ENCODE measurements at regions not wholly inside any gene's neighbourhood (a gene's known extent, or its start where the extent isn't known, plus 50 kb on each side); places are given as distances from the start of the nearest gene placed in this dataset.

- peaks cover 3 to 29% (median 14%) of the 10 kb centered on the region in 6 donors for H3K9me3 Mint-ChIP-seq
These were observed 573.6 kb upstream of the EPHA7 start for GRCh38 chr6:93992976-93993375.

GRCh38 chr6:93989630-93990029, 570.3 kb upstream of the EPHA7 start:
- H3K4me1 Mint-ChIP-seq, result no peaks in the 10 kb centered on the region
- H3K27ac Mint-ChIP-seq, result no peak overlapping the region
- no peaks in the 10 kb centered on the region for H3K36me3 Mint-ChIP-seq
- DNase-seq, result no peak
- H3K4me3 Mint-ChIP-seq, result no peak overlapping the region
- H3K27me3 Mint-ChIP-seq (ENCODE audit: low read depth in 3 of 3), result no peaks in the 10 kb centered on the region
- H3K9me3 Mint-ChIP-seq, result peaks cover 2 to 34% (median 12%) of the 10 kb centered on the region in 6 donors

More at GRCh38 chr6:93992976-93993375, 573.6 kb upstream of the EPHA7 start:
- no peaks in the 10 kb centered on the region for H3K36me3 Mint-ChIP-seq
- DNase-seq, result no peak
- H3K27me3 Mint-ChIP-seq (ENCODE audit: low read depth in 3 of 3), result no peaks in the 10 kb centered on the region
- no peak overlapping the region for H3K4me3 Mint-ChIP-seq
- H3K27ac Mint-ChIP-seq, result no peak overlapping the region
- H3K4me1 Mint-ChIP-seq, result no peaks in the 10 kb centered on the region

GRCh38 chr6:93985953-93986352, 566.6 kb upstream of the EPHA7 start:
- DNase-seq, result no peak
- Mint-ChIP-seq H3K9me3 (peaks cover 0 to 32% (median 9%) of the 10 kb centered on the region in 6 donors), H3K36me3 (no peaks in the 10 kb centered on the region), H3K27ac (no peak overlapping the region), H3K4me3 (no peak overlapping the region), H3K4me1 (no peaks in the 10 kb centered on the region), H3K27me3 (ENCODE audit: low read depth in 3 of 3) (no peaks in the 10 kb centered on the region)

GRCh38 chr6:93975159-93975558, 555.8 kb upstream of the EPHA7 start:
- H3K4me3 Mint-ChIP-seq, result no peak overlapping the region
- DNase-seq, result no peak
- no peaks in the 10 kb centered on the region for H3K36me3 Mint-ChIP-seq
- peaks cover 0 to 2% (median 0%) of the 10 kb centered on the region in 3 donors for H3K27me3 Mint-ChIP-seq (ENCODE audit: low read depth in 3 of 3)
- peaks cover 7 to 28% (median 21%) of the 10 kb centered on the region in 6 donors for H3K9me3 Mint-ChIP-seq
- H3K27ac Mint-ChIP-seq, result no peak overlapping the region
- no peaks in the 10 kb centered on the region for H3K4me1 Mint-ChIP-seq

- Mint-ChIP-seq H3K9me3 (peaks cover 7 to 31% (median 21%) of the 10 kb centered on the region in 6 donors), H3K27ac (no peak overlapping the region), H3K36me3 (no peaks in the 10 kb centered on the region), H3K4me3 (no peak overlapping the region), H3K27me3 (ENCODE audit: low read depth in 3 of 3) (peaks cover 0 to 2% (median 0%) of the 10 kb centered on the region in 3 donors), H3K4me1 (no peaks in the 10 kb centered on the region)
- DNase-seq, result no peak
These were observed 555.0 kb upstream of the EPHA7 start for GRCh38 chr6:93974332-93974731.

GRCh38 chr6:93972791-93973190, 553.4 kb upstream of the EPHA7 start:
- H3K4me3 Mint-ChIP-seq, result no peak overlapping the region
- H3K4me1 Mint-ChIP-seq, result no peaks in the 10 kb centered on the region
- H3K36me3 Mint-ChIP-seq, result no peaks in the 10 kb centered on the region

GRCh38 chr6:93970684-93971083, 551.3 kb upstream of the EPHA7 start:
- no peak overlapping the region for H3K27ac Mint-ChIP-seq
- peaks cover 7 to 46% (median 20%) of the 10 kb centered on the region in 6 donors for H3K9me3 Mint-ChIP-seq
- H3K36me3 Mint-ChIP-seq, result no peaks in the 10 kb centered on the region
- H3K27me3 Mint-ChIP-seq (ENCODE audit: low read depth in 3 of 3), result peaks cover 0 to 2% (median 0%) of the 10 kb centered on the region in 3 donors
- no peak overlapping the region for H3K4me3 Mint-ChIP-seq
- no peak for DNase-seq
- H3K4me1 Mint-ChIP-seq, result no peaks in the 10 kb centered on the region

More at GRCh38 chr6:93972791-93973190, 553.4 kb upstream of the EPHA7 start:
- Mint-ChIP-seq H3K9me3 (peaks cover 7 to 38% (median 20%) of the 10 kb centered on the region in 6 donors), H3K27me3 (ENCODE audit: low read depth in 3 of 3) (peaks cover 0 to 2% (median 0%) of the 10 kb centered on the region in 3 donors), H3K27ac (no peak overlapping the region)
- DNase-seq, result no peak

- no peaks in the 10 kb centered on the region for H3K4me1 Mint-ChIP-seq
- H3K36me3 Mint-ChIP-seq, result no peaks in the 10 kb centered on the region
- no peak for DNase-seq
- peaks cover 9 to 39% (median 19%) of the 10 kb centered on the region in 6 donors for H3K9me3 Mint-ChIP-seq
- H3K27me3 Mint-ChIP-seq (ENCODE audit: low read depth in 3 of 3), result no peaks in the 10 kb centered on the region
- no peak overlapping the region for H3K27ac Mint-ChIP-seq
- H3K4me3 Mint-ChIP-seq, result no peak overlapping the region
These were observed 548.8 kb upstream of the EPHA7 start for GRCh38 chr6:93968126-93968525.

- Mint-ChIP-seq H3K27me3 (ENCODE audit: low read depth in 3 of 3) (peaks cover 0 to 2% (median 0%) of the 10 kb centered on the region in 3 donors), H3K4me1 (no peaks in the 10 kb centered on the region), H3K36me3 (no peaks in the 10 kb centered on the region)
These were observed 545.6 kb upstream of the EPHA7 start for GRCh38 chr6:93964926-93965325.

GRCh38 chr6:93964321-93964720, 545.0 kb upstream of the EPHA7 start:
- no peak overlapping the region for H3K27ac Mint-ChIP-seq

More at GRCh38 chr6:93964926-93965325, 545.6 kb upstream of the EPHA7 start:
- no peak overlapping the region for H3K27ac Mint-ChIP-seq
- no peak overlapping the region for H3K4me3 Mint-ChIP-seq
- peaks cover 3 to 26% (median 15%) of the 10 kb centered on the region in 6 donors for H3K9me3 Mint-ChIP-seq
- DNase-seq, result no peak

GRCh38 chr6:93962566-93962965, 543.2 kb upstream of the EPHA7 start:
- no peak overlapping the region for H3K27ac Mint-ChIP-seq
- H3K27me3 Mint-ChIP-seq (ENCODE audit: low read depth in 3 of 3), result peaks cover 0 to 2% (median 0%) of the 10 kb centered on the region in 3 donors
- DNase-seq, result no peak
- no peak overlapping the region for H3K4me3 Mint-ChIP-seq
- H3K4me1 Mint-ChIP-seq, result no peaks in the 10 kb centered on the region
- H3K9me3 Mint-ChIP-seq, result peaks cover 3 to 27% (median 16%) of the 10 kb centered on the region in 6 donors
- H3K36me3 Mint-ChIP-seq, result no peaks in the 10 kb centered on the region

More at GRCh38 chr6:93964321-93964720, 545.0 kb upstream of the EPHA7 start:
- Mint-ChIP-seq H3K9me3 (peaks cover 3 to 27% (median 14%) of the 10 kb centered on the region in 6 donors), H3K36me3 (no peaks in the 10 kb centered on the region), H3K27me3 (ENCODE audit: low read depth in 3 of 3) (peaks cover 0 to 2% (median 0%) of the 10 kb centered on the region in 3 donors), H3K4me1 (no peaks in the 10 kb centered on the region), H3K4me3 (no peak overlapping the region)
- DNase-seq, result no peak

- H3K36me3 Mint-ChIP-seq, result no peaks in the 10 kb centered on the region
- H3K4me1 Mint-ChIP-seq, result no peaks in the 10 kb centered on the region
These were observed 535.2 kb upstream of the EPHA7 start for GRCh38 chr6:93954584-93954983.

GRCh38 chr6:93943661-93944060, 524.3 kb upstream of the EPHA7 start:
- Mint-ChIP-seq H3K4me3 (no peak overlapping the region), H3K27me3 (ENCODE audit: low read depth in 3 of 3) (peaks cover 0 to 1% (median 0%) of the 10 kb centered on the region in 3 donors), H3K9me3 (peaks cover 8 to 43% (median 14%) of the 10 kb centered on the region in 6 donors), H3K36me3 (no peaks in the 10 kb centered on the region), H3K27ac (no peak overlapping the region), H3K4me1 (no peaks in the 10 kb centered on the region)
- no peak for DNase-seq

More at GRCh38 chr6:93954584-93954983, 535.2 kb upstream of the EPHA7 start:
- Mint-ChIP-seq H3K9me3 (peaks cover 3 to 18% (median 13%) of the 10 kb centered on the region in 6 donors), H3K27ac (no peak overlapping the region), H3K4me3 (no peak overlapping the region), H3K27me3 (ENCODE audit: low read depth in 3 of 3) (no peaks in the 10 kb centered on the region)
- DNase-seq, result no peak

- no peak overlapping the region for H3K4me3 Mint-ChIP-seq
- no peaks in the 10 kb centered on the region for H3K36me3 Mint-ChIP-seq
- H3K9me3 Mint-ChIP-seq, result peaks cover 4 to 37% (median 13%) of the 10 kb centered on the region in 6 donors
- no peaks in the 10 kb centered on the region for H3K27me3 Mint-ChIP-seq (ENCODE audit: low read depth in 3 of 3)
- H3K4me1 Mint-ChIP-seq, result no peaks in the 10 kb centered on the region
- no peak for DNase-seq
- H3K27ac Mint-ChIP-seq, result no peak overlapping the region
These were observed 521.0 kb upstream of the EPHA7 start for GRCh38 chr6:93940381-93940780.

- Mint-ChIP-seq H3K4me1 (no peaks in the 10 kb centered on the region), H3K9me3 (peaks cover 4 to 52% (median 22%) of the 10 kb centered on the region in 6 donors), H3K27ac (no peak overlapping the region), H3K4me3 (no peak overlapping the region), H3K27me3 (ENCODE audit: low read depth in 3 of 3) (peaks cover 0 to 2% (median 0%) of the 10 kb centered on the region in 3 donors), H3K36me3 (no peaks in the 10 kb centered on the region)
- no peak for DNase-seq
These were observed 512.8 kb upstream of the EPHA7 start for GRCh38 chr6:93932175-93932574.
